ENCODE measurements at regions not wholly inside any gene's neighbourhood (a gene's known extent, or its start where the extent isn't known, plus 50 kb on each side); places are given as distances from the start of the nearest gene placed in this dataset.
A peak's percentile ranks its signal among the peaks of the same experiment; 100 is the strongest.

- no peak for DNase-seq (ENCODE audit: low spot score)
- H3K4me1 ChIP-seq (ENCODE audit: insufficient read depth, poor library complexity, severe bottlenecking) = no peaks in the 10 kb centered on the region
- H3K9me3 ChIP-seq (ENCODE audit: severe bottlenecking) = no peaks in the 10 kb centered on the region
- H3K36me3 ChIP-seq (ENCODE audit: low read depth) = no peaks in the 10 kb centered on the region
- H3K27me3 ChIP-seq (ENCODE audit: insufficient read depth, poor library complexity, severe bottlenecking) = no peaks in the 10 kb centered on the region
- no peak overlapping the region for H3K4me3 ChIP-seq (ENCODE audit: severe bottlenecking)
- TF ChIP-seq CTCF (IDR thresholded peaks at IDR 0.05; ENCODE audit: poor library complexity, severe bottlenecking) = no peak
- ATAC-seq (ENCODE audit: low read depth) = no peak
- no peak overlapping the region for H3K27ac ChIP-seq (ENCODE audit: poor library complexity, severe bottlenecking)
Measured at GRCh38 chr2:83756219-83756618, 702.9 kb downstream of the SUCLG1 start.

- H3K36me3 ChIP-seq (ENCODE audit: low read depth) = no peaks in the 10 kb centered on the region
- H3K9me3 ChIP-seq (ENCODE audit: severe bottlenecking) = no peaks in the 10 kb centered on the region
- H3K27ac ChIP-seq (ENCODE audit: poor library complexity, severe bottlenecking) = no peak overlapping the region
- H3K4me3 ChIP-seq (ENCODE audit: severe bottlenecking) = no peak overlapping the region
- no peak for DNase-seq (ENCODE audit: low spot score)
- no peak for TF ChIP-seq CTCF (IDR thresholded peaks at IDR 0.05; ENCODE audit: poor library complexity, severe bottlenecking)
- H3K27me3 ChIP-seq (ENCODE audit: insufficient read depth, poor library complexity, severe bottlenecking) = no peaks in the 10 kb centered on the region
- no peak for ATAC-seq (ENCODE audit: low read depth)
- no peaks in the 10 kb centered on the region for H3K4me1 ChIP-seq (ENCODE audit: insufficient read depth, poor library complexity, severe bottlenecking)
Measured at GRCh38 chr2:83747141-83747540, 711.9 kb downstream of the SUCLG1 start.

- H3K27me3 ChIP-seq (ENCODE audit: insufficient read depth, poor library complexity, severe bottlenecking) = no peaks in the 10 kb centered on the region
- no peak overlapping the region for H3K4me3 ChIP-seq (ENCODE audit: severe bottlenecking)
- no peak for TF ChIP-seq CTCF (IDR thresholded peaks at IDR 0.05; ENCODE audit: poor library complexity, severe bottlenecking)
- H3K36me3 ChIP-seq (ENCODE audit: low read depth) = no peaks in the 10 kb centered on the region
- DNase-seq (ENCODE audit: low spot score) (no peak), ATAC-seq (ENCODE audit: low read depth) (no peak)
- no peaks in the 10 kb centered on the region for H3K9me3 ChIP-seq (ENCODE audit: severe bottlenecking)
- H3K4me1 ChIP-seq (ENCODE audit: insufficient read depth, poor library complexity, severe bottlenecking) = no peaks in the 10 kb centered on the region
- H3K27ac ChIP-seq (ENCODE audit: poor library complexity, severe bottlenecking) = no peak overlapping the region
Measured at GRCh38 chr2:83744855-83745254, 714.2 kb downstream of the SUCLG1 start.

- no peak for DNase-seq (ENCODE audit: low spot score)
- no peaks in the 10 kb centered on the region for H3K36me3 ChIP-seq (ENCODE audit: low read depth)
- ATAC-seq (ENCODE audit: low read depth) = peak; percentile 89
- peak; percentile 20 for TF ChIP-seq CTCF (IDR thresholded peaks at IDR 0.05; ENCODE audit: poor library complexity, severe bottlenecking)
- H3K9me3 ChIP-seq (ENCODE audit: severe bottlenecking) = no peaks in the 10 kb centered on the region
- no peaks in the 10 kb centered on the region for H3K4me1 ChIP-seq (ENCODE audit: insufficient read depth, poor library complexity, severe bottlenecking)
- H3K4me3 ChIP-seq (ENCODE audit: severe bottlenecking) = no peak overlapping the region
- no peaks in the 10 kb centered on the region for H3K27me3 ChIP-seq (ENCODE audit: insufficient read depth, poor library complexity, severe bottlenecking)
- no peak overlapping the region for H3K27ac ChIP-seq (ENCODE audit: poor library complexity, severe bottlenecking)
Measured at GRCh38 chr2:83742117-83742782, 716.8 kb downstream of the SUCLG1 start.

GRCh38 chr2:83730223-83730622, 728.9 kb downstream of the SUCLG1 start:
- no peak for TF ChIP-seq CTCF (IDR thresholded peaks at IDR 0.05; ENCODE audit: poor library complexity, severe bottlenecking)
- no peaks in the 10 kb centered on the region for H3K9me3 ChIP-seq (ENCODE audit: severe bottlenecking)
- no peak overlapping the region for H3K4me3 ChIP-seq (ENCODE audit: severe bottlenecking)
- H3K4me1 ChIP-seq (ENCODE audit: insufficient read depth, poor library complexity, severe bottlenecking) = no peaks in the 10 kb centered on the region
- ATAC-seq (ENCODE audit: low read depth) (no peak), DNase-seq (ENCODE audit: low spot score) (no peak)
- H3K27me3 ChIP-seq (ENCODE audit: insufficient read depth, poor library complexity, severe bottlenecking) = peaks cover 2% of the 10 kb centered on the region
- no peak overlapping the region for H3K27ac ChIP-seq (ENCODE audit: poor library complexity, severe bottlenecking)
- H3K36me3 ChIP-seq (ENCODE audit: low read depth) = no peaks in the 10 kb centered on the region

Data from RWPE2 (cell line).